DMS79 treated with DMSO at 0.1 percent for 48 hours (cell line): ENCODE measurements at regions not wholly inside any gene's neighbourhood (a gene's known extent, or its start where the extent isn't known, plus 50 kb on each side); places are given as distances from the start of the nearest gene placed in this dataset.
"Not testable (repeated sequence)": the region's sequence is repeated elsewhere in the genome, so short reads cannot be mapped to it uniquely, and the experiment has no call there.

ENCODE experiments used
- DNase-seq: peaks from one replicate; lab custom pipeline; 2025; lab: John Stamatoyannopoulos, UW

- not testable (repeated sequence) for DNase-seq
Observed at GRCh38 chr13:74718232-74718842, 584.1 kb upstream of the KLF12 start.

- DNase-seq: no peak
Observed at GRCh38 chr13:74715718-74716117, 581.5 kb upstream of the KLF12 start.

GRCh38 chr13:74710006-74710405 lies 575.8 kb upstream of the KLF12 start:
- no peak for DNase-seq

GRCh38 chr13:74709226-74709625 lies 575.0 kb upstream of the KLF12 start:
- DNase-seq: no peak

GRCh38 chr13:74708629-74709028 lies 574.4 kb upstream of the KLF12 start:
- no peak for DNase-seq

GRCh38 chr13:74707291-74707690 lies 573.1 kb upstream of the KLF12 start:
- DNase-seq: no peak

GRCh38 chr13:74706801-74707200 lies 572.6 kb upstream of the KLF12 start:
- DNase-seq: no peak

- no peak for DNase-seq
Observed at GRCh38 chr13:74705438-74705837, 571.2 kb upstream of the KLF12 start.

- DNase-seq: no peak
Observed at GRCh38 chr13:74703855-74704387, 569.7 kb upstream of the KLF12 start.

- DNase-seq: no peak
Observed at GRCh38 chr13:74696148-74696922, 562.1 kb upstream of the KLF12 start.

- DNase-seq: no peak
Observed at GRCh38 chr13:74695021-74695800, 561.0 kb upstream of the KLF12 start.

GRCh38 chr13:74687442-74688182 lies 553.4 kb upstream of the KLF12 start:
- no peak for DNase-seq

- no peak for DNase-seq
Observed at GRCh38 chr13:74683411-74683810, 549.2 kb upstream of the KLF12 start.

- DNase-seq: no peak
Observed at GRCh38 chr13:74682746-74683145, 548.5 kb upstream of the KLF12 start.

- DNase-seq: no peak
Observed at GRCh38 chr13:74681891-74682290, 547.7 kb upstream of the KLF12 start.

GRCh38 chr13:74678308-74678965 lies 544.2 kb upstream of the KLF12 start:
- DNase-seq: no peak

GRCh38 chr13:74675972-74676371 lies 541.8 kb upstream of the KLF12 start:
- DNase-seq: no peak

- DNase-seq: no peak
Observed at GRCh38 chr13:74675182-74675581, 541.0 kb upstream of the KLF12 start.

GRCh38 chr13:74674720-74675119 lies 540.5 kb upstream of the KLF12 start:
- no peak for DNase-seq

- DNase-seq: no peak
Observed at GRCh38 chr13:74669149-74669548, 534.9 kb upstream of the KLF12 start.

GRCh38 chr13:74667656-74668203 lies 533.5 kb upstream of the KLF12 start:
- DNase-seq: no peak
